Activated CD8-positive, alpha-beta T cell treated with anti-CD3 and anti-CD28 coated beads for 36 hours (primary cell): ENCODE measurements at regions not wholly inside any gene's neighbourhood (a gene's known extent, or its start where the extent isn't known, plus 50 kb on each side); places are given as distances from the start of the nearest gene placed in this dataset.

Experiments
- ATAC-seq: fragments of 200-7000 bp; cut with Tn5 transposase; one replicate; pipeline ENCODE4 v1.10.0; 2021; ENCODE audit warnings: mild to moderate bottlenecking, moderate library complexity
- CTCF ChIA-PET: fragments of 350-600 bp; sonication (Branson Sonifier 250); formaldehyde crosslinking; loops from one replicate; lab custom pipeline; 2021; ENCODE audit warnings: antibody characterized with exemption; lab: Charles Lee
- POLR2A ChIA-PET: fragments of 350-600 bp; sonication (Branson Sonifier 250); formaldehyde crosslinking; loops from one replicate; lab custom pipeline; 2021; ENCODE audit warnings: antibody characterized with exemption; lab: Charles Lee
- DNase-seq: peaks from one replicate; pipeline ENCODE4 v3.0.0-alpha.2; 2020
- H3K27ac Mint-ChIP-seq: one replicate; pipeline ENCODE4 v1.8.0; 2021; ENCODE audit warnings: mild to moderate bottlenecking, mixed read lengths
- H3K27me3 Mint-ChIP-seq: one replicate; pipeline ENCODE4 v1.8.0; 2021; ENCODE audit warnings: mixed read lengths
- H3K36me3 Mint-ChIP-seq: one replicate; pipeline ENCODE4 v1.8.0; 2021; ENCODE audit warnings: low read depth, mixed read lengths
- H3K4me1 Mint-ChIP-seq: one replicate; pipeline ENCODE4 v1.8.0; 2021; ENCODE audit warnings: low read depth, mixed read lengths
- H3K4me3 Mint-ChIP-seq: one replicate; pipeline ENCODE4 v1.8.0; 2021; ENCODE audit warnings: mild to moderate bottlenecking, moderate library complexity, mixed read lengths
- H3K9me3 Mint-ChIP-seq: one replicate; pipeline ENCODE4 v1.8.0; 2021; ENCODE audit warnings: mixed read lengths
- CTCF ChIP-seq: fragments of 200-600 bp; IDR thresholded peaks from one replicate; pipeline ENCODE4 v1.8.0; 2022; ENCODE audit warnings: antibody characterized with exemption, mild to moderate bottlenecking
- intact Hi-C: fragments of 100-400 bp; cut with micrococcal nuclease; formaldehyde crosslinking; loops from one replicate; pipeline ENCODE4 v1.10.0; 2022

GRCh38 chr19:30625947-30626625, 253.9 kb downstream of the ZNF536 start:
- Mint-ChIP-seq H3K4me1 (no peaks in the 10 kb centered on the region), H3K27me3 (peaks cover under 1% of the 10 kb centered on the region), H3K36me3 (no peaks in the 10 kb centered on the region), H3K9me3 (peaks cover 17% of the 10 kb centered on the region), H3K27ac (no peak overlapping the region), H3K4me3 (no peak overlapping the region)
- ChIA-PET CTCF (no interaction called here), POLR2A (no interaction called here)
- no peak for TF ChIP-seq CTCF
- intact Hi-C loops: no loop called here
- ATAC-seq (no peak), DNase-seq (no peak)

GRCh38 chr19:30622276-30622675, 250.1 kb downstream of the ZNF536 start:
- no peak for ATAC-seq
- no peak overlapping the region for H3K4me3 Mint-ChIP-seq
- intact Hi-C loops: no loop called here

GRCh38 chr19:30621326-30621920, 249.2 kb downstream of the ZNF536 start:
- H3K4me1 Mint-ChIP-seq: no peaks in the 10 kb centered on the region
- CTCF ChIA-PET: no interaction called here
- no peak overlapping the region for H3K27ac Mint-ChIP-seq
- peaks cover 17% of the 10 kb centered on the region for H3K9me3 Mint-ChIP-seq
- intact Hi-C loops: no loop called here
- H3K36me3 Mint-ChIP-seq: no peaks in the 10 kb centered on the region
- no peak for TF ChIP-seq CTCF
- POLR2A ChIA-PET: no interaction called here
- no peak overlapping the region for H3K4me3 Mint-ChIP-seq
- ATAC-seq (no peak), DNase-seq (no peak)
- H3K27me3 Mint-ChIP-seq: peaks cover 9% of the 10 kb centered on the region

More at GRCh38 chr19:30622276-30622675, 250.1 kb downstream of the ZNF536 start:
- H3K36me3 Mint-ChIP-seq: no peaks in the 10 kb centered on the region
- no peak for DNase-seq
- CTCF ChIA-PET: no interaction called here
- H3K4me1 Mint-ChIP-seq: no peaks in the 10 kb centered on the region
- peaks cover 9% of the 10 kb centered on the region for H3K27me3 Mint-ChIP-seq
- POLR2A ChIA-PET: interaction anchor here (0.5 kb wide), 1 partner anchor 319 kb away, joined by 3 read pairs; no protein-coding TSS in a partner anchor
- peaks cover 17% of the 10 kb centered on the region for H3K9me3 Mint-ChIP-seq
- no peak for TF ChIP-seq CTCF
- no peak overlapping the region for H3K27ac Mint-ChIP-seq

- no peak for ATAC-seq
- intact Hi-C loops: no loop called here
- CTCF ChIA-PET: no interaction called here
- no peak for TF ChIP-seq CTCF
- Mint-ChIP-seq H3K27ac (no peak overlapping the region), H3K4me1 (no peaks in the 10 kb centered on the region), H3K4me3 (no peak overlapping the region), H3K9me3 (peaks cover 17% of the 10 kb centered on the region), H3K36me3 (no peaks in the 10 kb centered on the region), H3K27me3 (peaks cover 9% of the 10 kb centered on the region)
- DNase-seq: no peak
- POLR2A ChIA-PET: no interaction called here
Measured at GRCh38 chr19:30620354-30620753, 248.2 kb downstream of the ZNF536 start.

- Mint-ChIP-seq H3K36me3 (no peaks in the 10 kb centered on the region), H3K9me3 (no peaks in the 10 kb centered on the region), H3K4me3 (no peak overlapping the region), H3K27me3 (peaks cover 5% of the 10 kb centered on the region), H3K4me1 (no peaks in the 10 kb centered on the region), H3K27ac (no peak overlapping the region)
- intact Hi-C loops: no loop called here
- ChIA-PET CTCF (no interaction called here), POLR2A (no interaction called here)
- DNase-seq (no peak), ATAC-seq (no peak)
- TF ChIP-seq CTCF: no peak
Measured at GRCh38 chr19:30609656-30610270, 237.6 kb downstream of the ZNF536 start.
